HCT116 (cell line): ENCODE measurements at regions not wholly inside any gene's neighbourhood (a gene's known extent, or its start where the extent isn't known, plus 50 kb on each side); places are given as distances from the start of the nearest gene placed in this dataset.

Experiments used
- ATAC-seq: fragments of 200-7000 bp; cut with Tn5 transposase; 2 replicates; pipeline ENCODE4 v1.9.1; 2020; ENCODE audit warnings: mild to moderate bottlenecking, moderate library complexity
- BruUV-seq: library from RNA; stranded (reverse); fragments of 400-500 nt; replicated peaks from 2 replicates; lab custom pipeline; 2021; lab: Mats Ljungman, UMichigan
- CTCF ChIA-PET: fragments of 300-600 bp; sonication (Branson Sonifier 250); formaldehyde crosslinking; loops from one replicate; lab custom pipeline; 2021; ENCODE audit warnings: antibody characterized with exemption; lab: Charles Lee
- POLR2A ChIA-PET: fragments of 300-600, 350-600 bp; sonication (Branson Sonifier 250); formaldehyde crosslinking; loops from one replicate; lab custom pipeline; 2021; ENCODE audit warnings: antibody characterized with exemption; lab: Charles Lee
- RAD21 ChIA-PET, 2 experiments: fragments of 300-600 bp; sonication (Branson Sonifier 250); formaldehyde crosslinking; loops; one replicate each; lab custom pipeline; 2023; ENCODE audit warnings: low total read pairs in 2 of 2; ENCODE audit not compliant: uncharacterized antibody in 2 of 2, unreplicated experiment in 2 of 2, low non-redundant PET in 1 of 2; lab: Charles Lee
- DNase-seq: peaks from one replicate; pipeline ENCODE4 v3.0.0-alpha.2; 2010; ENCODE audit warnings: low read depth, low spot score
- H2AFZ ChIP-seq: fragments of 200-600 bp; shearing (Covaris generic), sonication (generic); 2 replicates; pipeline ENCODE4 v1.6.1; 2017; ENCODE audit warnings: low read depth, mixed run types, mixed read lengths, antibody characterized with exemption, low read length; ENCODE audit not compliant: poor library complexity, severe bottlenecking
- H3K27ac ChIP-seq: 2 replicates; pipeline ENCODE4 v1.5.1; 2012; ENCODE audit warnings: low read depth, low read length
- H3K27me3 ChIP-seq: fragments of 200-600 bp; sonication (generic); 2 replicates; pipeline ENCODE4 v1.6.1; 2016; ENCODE audit warnings: mixed run types, low read length, mixed read lengths; ENCODE audit not compliant: insufficient read depth
- H3K36me3 ChIP-seq, 2 experiments: fragments of 200-500 bp in 1 of 2; fragments of 200-600 bp in 1 of 2; sonication (Bioruptor generic) in 1 of 2; sonication (generic) in 1 of 2; 2 replicates each; pipeline versions ENCODE4 v1.5.1 to v1.6.1; 2014 to 2016; ENCODE audit warnings: low read length in 2 of 2, inconsistent platforms in 1 of 2, mixed read lengths in 1 of 2, mixed run types in 1 of 2; ENCODE audit not compliant: insufficient read depth in 2 of 2, control insufficient read depth in 1 of 2
- H3K4me1 ChIP-seq, 2 experiments: fragments of 200-600 bp in 1 of 2; sonication (generic) in 1 of 2; 2 replicates each; pipeline versions ENCODE4 v1.5.1 to v1.6.1; 2012 to 2017; ENCODE audit warnings: low read length in 2 of 2, inconsistent platforms in 1 of 2, mild to moderate bottlenecking in 1 of 2, mixed read lengths in 1 of 2, mixed run types in 1 of 2, moderate library complexity in 1 of 2; ENCODE audit not compliant: insufficient read depth in 2 of 2, control insufficient read depth in 1 of 2
- H3K4me2 ChIP-seq: fragments of 200-600 bp; sonication (generic); 2 replicates; pipeline ENCODE4 v1.6.1; 2017; ENCODE audit warnings: mixed run types, low read length, mixed read lengths
- H3K4me3 ChIP-seq, 2 experiments: fragments of 200-600 bp in 1 of 2; sonication (generic) in 1 of 2; replicated peaks in 1 of 2; 2 replicates each; pipeline ENCODE4 v1.5.1; 2011 to 2016; ENCODE audit warnings: low read length in 2 of 2, control low read depth in 1 of 2, low read depth in 1 of 2, mild to moderate bottlenecking in 1 of 2, mixed read lengths in 1 of 2, mixed run types in 1 of 2
- H3K79me2 ChIP-seq: fragments of 200-600 bp; sonication (generic); 2 replicates; pipeline ENCODE4 v1.6.1; 2017; ENCODE audit warnings: mild to moderate bottlenecking, mixed run types, low read length, moderate library complexity, mixed read lengths; ENCODE audit not compliant: insufficient read depth
- H3K9ac ChIP-seq: fragments of 200-600 bp; sonication (generic); 2 replicates; pipeline ENCODE4 v1.6.1; 2016; ENCODE audit warnings: low read length, mixed read lengths
- H3K9me2 ChIP-seq: fragments of 200-600 bp; sonication (generic), shearing (Covaris generic); 2 replicates; pipeline ENCODE4 v1.6.1; 2017; ENCODE audit warnings: mixed run types, mild to moderate bottlenecking, moderate library complexity; ENCODE audit not compliant: insufficient read depth
- H3K9me3 ChIP-seq, 2 experiments: fragments of 200-500 bp in 1 of 2; fragments of 200-600 bp in 1 of 2; sonication (Bioruptor generic) in 1 of 2; sonication (generic) in 1 of 2; 2 replicates each; pipeline ENCODE4 v1.6.1; 2014 to 2017; ENCODE audit warnings: low read length in 2 of 2, mixed read lengths in 2 of 2, inconsistent platforms in 1 of 2, low read depth in 1 of 2, mild to moderate bottlenecking in 1 of 2, mixed run types in 1 of 2, moderate library complexity in 1 of 2; ENCODE audit not compliant: control insufficient read depth in 1 of 2, insufficient read depth in 1 of 2
- H4K20me1 ChIP-seq: fragments of 200-600 bp; sonication (generic), shearing (Covaris generic); 2 replicates; pipeline ENCODE4 v1.6.1; 2017; ENCODE audit warnings: mixed run types, mild to moderate bottlenecking, moderate library complexity; ENCODE audit not compliant: insufficient read depth
- EZH2phosphoT487 ChIP-seq: fragments of 200-600 bp; IDR thresholded peaks from 2 replicates; pipeline ENCODE4 v1.6.1; 2018; ENCODE audit warnings: antibody characterized with exemption, borderline replicate concordance
- FOSL1 ChIP-seq: IDR thresholded peaks from 2 replicates; pipeline ENCODE4 v1.6.1; 2012; ENCODE audit warnings: low read depth
- JUND ChIP-seq: IDR thresholded peaks from 2 replicates; pipeline ENCODE4 v1.6.1; 2012
- MAX ChIP-seq: IDR thresholded peaks from 2 replicates; pipeline ENCODE4 v1.6.1; 2012
- POLR2A ChIP-seq: IDR thresholded peaks from 2 replicates; pipeline ENCODE4 v1.7.0; 2011; ENCODE audit warnings: borderline replicate concordance; ENCODE audit not compliant: insufficient read depth, insufficient read length; ENCODE audit errors: extremely low read depth
- REST ChIP-seq: IDR thresholded peaks from 2 replicates; pipeline ENCODE4 v1.6.1; 2012; ENCODE audit warnings: low read depth
- SIN3A ChIP-seq: IDR thresholded peaks from 2 replicates; pipeline ENCODE4 v1.6.1; 2012; ENCODE audit warnings: low read depth
- SP1 ChIP-seq: IDR thresholded peaks from 2 replicates; pipeline ENCODE4 v1.6.1; 2012; ENCODE audit warnings: low read depth
- TCF7L2 ChIP-seq: IDR thresholded peaks from 2 replicates; pipeline ENCODE4 v1.7.0; 2011; ENCODE audit warnings: borderline replicate concordance, inconsistent platforms; ENCODE audit not compliant: insufficient read depth, insufficient read length; ENCODE audit errors: extremely low read depth
- YY1 ChIP-seq: IDR thresholded peaks from 2 replicates; pipeline ENCODE4 v1.6.1; 2011; ENCODE audit warnings: low read length, low read depth, moderate library complexity, mild to moderate bottlenecking; ENCODE audit not compliant: insufficient replicate concordance; ENCODE audit errors: extremely low read depth
- ZBTB33 ChIP-seq: IDR thresholded peaks from 2 replicates; pipeline ENCODE4 v1.6.1; 2011; ENCODE audit warnings: mild to moderate bottlenecking, low read length, moderate library complexity; ENCODE audit not compliant: insufficient replicate concordance; ENCODE audit errors: extremely low read depth
- ZFX ChIP-seq: fragments of 450-650 bp; IDR thresholded peaks from 2 replicates; pipeline ENCODE4 v1.6.1; 2017
- ZNF274 ChIP-seq: fragments of 200-500 bp; sonication (Bioruptor generic); IDR thresholded peaks from 2 replicates; pipeline ENCODE4 v1.6.1; 2014; ENCODE audit warnings: mild to moderate bottlenecking, low read depth, low read length, inconsistent platforms
- intact Hi-C: fragments of 100-400 bp; cut with micrococcal nuclease; formaldehyde crosslinking; loops from 2 replicates; pipeline ENCODE4 v1.10.0; 2022

DNA sequence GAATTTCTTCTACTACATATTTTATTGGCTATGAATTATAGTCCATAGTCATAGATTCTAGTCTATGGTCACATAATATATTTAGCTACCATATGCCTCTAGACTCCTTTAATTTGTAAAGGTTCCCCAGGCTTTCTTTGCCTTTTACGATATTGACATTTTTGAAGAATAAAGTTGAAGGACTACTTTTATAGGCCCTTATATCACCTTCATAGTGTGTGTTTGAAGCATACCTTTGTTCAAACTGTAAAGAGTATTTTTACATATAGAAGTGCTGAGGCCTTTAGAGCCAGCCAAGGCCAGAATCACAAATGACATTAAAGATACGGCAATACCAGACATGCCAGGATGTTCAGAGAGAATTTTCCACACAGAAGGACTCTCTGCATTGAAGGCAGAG is 147.0 kb downstream of the GABRG2 start (continued):
- no peak for TF ChIP-seq FOSL1
- TF ChIP-seq ZBTB33, result no peak
- no peak for TF ChIP-seq EZH2phosphoT487

GRCh38 chr5:162217037-162217436 is 149.5 kb downstream of the GABRG2 start:
- CTCF ChIA-PET, result no interaction called here
- H3K9me3 ChIP-seq, result no peaks in the 10 kb centered on the region; a peak in 1 of 4 replicates
- no peaks in the 10 kb centered on the region for H3K36me3 ChIP-seq
- intact Hi-C loops, result no loop called here
- no peaks in the 10 kb centered on the region for H3K4me1 ChIP-seq
- no peak overlapping the region for H3K4me2 ChIP-seq
- no peak overlapping the region for H3K9ac ChIP-seq
- RAD21 ChIA-PET, result no interaction called here
- POLR2A ChIA-PET, result no interaction called here
- BruUV-seq, result no TSS peak
- no peaks in the 10 kb centered on the region for H3K9me2 ChIP-seq
- H2AFZ ChIP-seq, result no peak overlapping the region
- DNase-seq (no peak), ATAC-seq (no peak)
- H4K20me1 ChIP-seq, result no peaks in the 10 kb centered on the region
- TF ChIP-seq POLR2A, result no peak
- no peak for TF ChIP-seq MAX
- TF ChIP-seq YY1, result no peak
- no peak for TF ChIP-seq REST
- no peak for TF ChIP-seq ZFX
- no peak for TF ChIP-seq ZBTB33
- no peak for TF ChIP-seq TCF7L2
- TF ChIP-seq FOSL1, result no peak
- TF ChIP-seq SP1, result no peak
- no peak for TF ChIP-seq SIN3A
- no peak for TF ChIP-seq JUND
- TF ChIP-seq ZNF274, result no peak
- no peak overlapping the region for H3K27ac ChIP-seq
- H3K27me3 ChIP-seq, result no peaks in the 10 kb centered on the region
- no peaks in the 10 kb centered on the region for H3K79me2 ChIP-seq
- H3K4me3 ChIP-seq, result no peak overlapping the region
